NCI-H1092 treated with DMSO at 0.1 percent for 48 hours (cell line): ENCODE measurements at regions not wholly inside any gene's neighbourhood (a gene's known extent, or its start where the extent isn't known, plus 50 kb on each side); places are given as distances from the start of the nearest gene placed in this dataset.

Experiments used
- DNase-seq: peaks from one replicate; lab custom pipeline; 2025; lab: John Stamatoyannopoulos, UW

GRCh38 chr15:72965671-72966070 lies 86.6 kb upstream of the NEO1 start:
- DNase-seq: no peak

- no peak for DNase-seq
Observed at GRCh38 chr15:72964542-72964941, 87.7 kb upstream of the NEO1 start.

GRCh38 chr15:72964135-72964534 lies 88.1 kb upstream of the NEO1 start:
- DNase-seq: no peak

- no peak for DNase-seq
Observed at GRCh38 chr15:72962054-72962702, 90.1 kb upstream of the NEO1 start.

GRCh38 chr15:72961346-72961745 lies 90.9 kb upstream of the NEO1 start:
- peak; percentile 45 for DNase-seq

GRCh38 chr15:72958634-72959033 lies 93.6 kb upstream of the NEO1 start:
- DNase-seq: no peak

- DNase-seq: no peak
Observed at GRCh38 chr15:72953306-72953705, 99.0 kb upstream of the NEO1 start.

- DNase-seq: no peak
Observed at GRCh38 chr15:72952151-72952550, 100.1 kb upstream of the NEO1 start.

GRCh38 chr15:72948662-72949061 lies 103.6 kb upstream of the NEO1 start:
- no peak for DNase-seq

- DNase-seq: no peak
Observed at GRCh38 chr15:72947709-72948108, 104.6 kb upstream of the NEO1 start.

- no peak for DNase-seq
Observed at GRCh38 chr15:72944565-72944964, 107.7 kb upstream of the NEO1 start.

- DNase-seq: no peak
Observed at GRCh38 chr15:72940229-72940622, 112.0 kb upstream of the NEO1 start.

GRCh38 chr15:72939514-72940228 lies 112.6 kb upstream of the NEO1 start:
- no peak for DNase-seq

- no peak for DNase-seq
Observed at GRCh38 chr15:72936691-72937679, 115.3 kb upstream of the NEO1 start.

GRCh38 chr15:72936237-72936636 lies 116.0 kb upstream of the NEO1 start:
- no peak for DNase-seq

- no peak for DNase-seq
Observed at GRCh38 chr15:72935521-72935920, 116.7 kb upstream of the NEO1 start.

- no peak for DNase-seq
Observed at GRCh38 chr15:72934921-72935320, 117.3 kb upstream of the NEO1 start.

GRCh38 chr15:72933976-72934375 lies 118.3 kb upstream of the NEO1 start:
- no peak for DNase-seq

- DNase-seq: no peak
Observed at GRCh38 chr15:72932472-72932871, 119.8 kb upstream of the NEO1 start.

- no peak for DNase-seq
Observed at GRCh38 chr15:72927451-72927850, 124.8 kb upstream of the NEO1 start.

GRCh38 chr15:72925661-72926060 lies 126.6 kb upstream of the NEO1 start:
- DNase-seq: no peak

- no peak for DNase-seq
Observed at GRCh38 chr15:72923289-72923688, 129.0 kb upstream of the NEO1 start.

- DNase-seq: no peak
Observed at GRCh38 chr15:72920551-72920950, 131.7 kb upstream of the NEO1 start.
